ENCODE measurements at regions not wholly inside any gene's neighbourhood (a gene's known extent, or its start where the extent isn't known, plus 50 kb on each side); places are given as distances from the start of the nearest gene placed in this dataset.
"Not testable (repeated sequence)": the region's sequence is repeated elsewhere in the genome, so short reads cannot be mapped to it uniquely, and the experiment has no call there.

DNA sequence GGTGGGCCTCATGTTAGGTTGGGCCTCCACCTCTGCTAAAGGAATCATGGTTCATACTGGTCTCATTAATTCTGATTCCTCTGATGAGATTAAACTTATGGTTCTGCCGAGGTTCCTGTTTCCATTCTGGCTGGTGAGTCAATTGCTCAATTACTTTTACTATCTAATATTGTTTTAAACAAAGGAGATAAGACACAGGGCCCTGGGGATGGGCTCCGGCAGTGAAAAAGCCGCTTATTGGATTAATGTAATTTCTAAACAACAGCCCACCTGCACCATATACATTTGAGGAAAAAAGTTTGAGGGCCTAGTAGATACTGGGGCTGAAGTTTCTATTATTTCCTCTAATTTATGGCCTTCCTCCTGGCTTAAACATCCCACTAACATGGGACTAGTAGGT is 610.4 kb upstream of the ACO1 start:
- not testable (repeated sequence) for H3K4me1 Mint-ChIP-seq (ENCODE audit: low read depth in 2 of 2); H3K27me3 Mint-ChIP-seq; H3K4me3 Mint-ChIP-seq; ATAC-seq; H3K27ac Mint-ChIP-seq; DNase-seq (ENCODE audit: low spot score)
- H3K36me3 Mint-ChIP-seq = peaks cover 32% of the 10 kb centered on the region
- H3K9me3 Mint-ChIP-seq = peaks cover 29% of the 10 kb centered on the region

DNA sequence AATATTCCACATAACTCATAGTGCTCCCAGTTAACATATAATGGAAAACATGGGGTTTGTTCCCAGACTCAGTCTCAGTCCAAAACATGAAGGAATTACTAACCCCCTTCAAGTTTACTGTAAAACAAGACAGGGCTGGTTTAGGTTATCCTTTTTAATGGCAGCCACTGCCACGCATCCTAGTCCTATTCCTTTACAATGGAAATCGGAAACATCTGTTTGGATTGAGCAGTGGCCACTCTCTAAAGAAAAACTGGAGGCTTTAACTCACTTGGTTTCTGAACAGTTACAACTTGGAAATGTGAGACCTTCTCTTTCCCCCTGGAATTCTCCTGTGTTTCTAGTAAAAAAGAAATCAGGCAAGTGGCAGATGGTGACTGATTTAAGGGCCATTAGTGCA is 609.9 kb upstream of the ACO1 start:
- no peak overlapping the region for H3K27ac Mint-ChIP-seq
- H3K4me1 Mint-ChIP-seq (ENCODE audit: low read depth in 2 of 2) = no peaks in the 10 kb centered on the region
- no peaks in the 10 kb centered on the region for H3K27me3 Mint-ChIP-seq
- no peak for ATAC-seq
- DNase-seq (ENCODE audit: low spot score) = no peak
- H3K36me3 Mint-ChIP-seq = peaks cover 38% of the 10 kb centered on the region
- H3K4me3 Mint-ChIP-seq = no peak overlapping the region
- peaks cover 33% of the 10 kb centered on the region for H3K9me3 Mint-ChIP-seq

DNA sequence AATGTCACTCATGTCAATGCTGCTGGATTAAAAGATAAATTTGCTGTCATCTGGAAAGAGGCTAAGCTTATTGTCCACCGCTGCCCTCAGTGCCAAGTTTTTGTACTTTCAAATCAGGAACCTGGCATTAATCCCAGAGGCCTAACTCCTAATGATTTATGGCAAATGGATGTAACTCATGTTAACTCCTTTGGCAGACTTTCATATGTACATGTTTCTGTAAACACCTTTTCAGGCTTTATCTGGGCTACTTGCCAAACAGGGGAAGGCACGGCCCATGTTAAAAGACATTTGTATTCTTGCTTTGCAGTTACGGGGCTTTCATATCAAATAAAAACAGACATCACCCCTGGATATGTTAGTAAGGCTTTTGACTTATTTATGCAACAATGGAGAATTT is 608.0 kb upstream of the ACO1 start:
- H3K27me3 Mint-ChIP-seq = no peaks in the 10 kb centered on the region
- H3K36me3 Mint-ChIP-seq = peaks cover 40% of the 10 kb centered on the region
- no peak overlapping the region for H3K27ac Mint-ChIP-seq
- DNase-seq (ENCODE audit: low spot score) = no peak
- H3K4me1 Mint-ChIP-seq (ENCODE audit: low read depth in 2 of 2) = no peaks in the 10 kb centered on the region
- H3K4me3 Mint-ChIP-seq = no peak overlapping the region
- peaks cover 32% of the 10 kb centered on the region for H3K9me3 Mint-ChIP-seq
- no peak for ATAC-seq

DNA sequence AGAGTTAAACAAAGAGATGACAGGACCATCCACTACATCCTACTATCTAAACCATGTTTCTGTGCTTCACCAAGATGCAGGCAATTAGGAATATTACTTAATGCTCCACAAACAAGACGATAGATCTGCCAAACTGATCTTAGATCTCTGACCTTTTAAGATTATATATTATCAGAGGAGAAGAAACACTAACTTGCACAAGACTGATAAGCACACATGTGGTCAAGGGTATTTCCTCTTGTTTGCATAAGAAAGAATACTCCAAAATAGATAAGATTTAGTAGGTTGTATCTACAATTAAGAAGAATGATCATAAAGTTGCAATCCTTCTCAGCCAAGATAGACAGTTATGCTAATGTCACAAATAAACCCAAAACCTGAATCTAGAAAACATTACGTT is 601.0 kb upstream of the ACO1 start:
- H3K4me3 Mint-ChIP-seq = no peak overlapping the region
- peaks cover 27% of the 10 kb centered on the region for H3K9me3 Mint-ChIP-seq
- ATAC-seq (no peak), DNase-seq (ENCODE audit: low spot score) (no peak)
- H3K27me3 Mint-ChIP-seq = no peaks in the 10 kb centered on the region
- no peaks in the 10 kb centered on the region for H3K4me1 Mint-ChIP-seq (ENCODE audit: low read depth in 2 of 2)
- H3K27ac Mint-ChIP-seq = no peak overlapping the region
- peaks cover 15% of the 10 kb centered on the region for H3K36me3 Mint-ChIP-seq

DNA sequence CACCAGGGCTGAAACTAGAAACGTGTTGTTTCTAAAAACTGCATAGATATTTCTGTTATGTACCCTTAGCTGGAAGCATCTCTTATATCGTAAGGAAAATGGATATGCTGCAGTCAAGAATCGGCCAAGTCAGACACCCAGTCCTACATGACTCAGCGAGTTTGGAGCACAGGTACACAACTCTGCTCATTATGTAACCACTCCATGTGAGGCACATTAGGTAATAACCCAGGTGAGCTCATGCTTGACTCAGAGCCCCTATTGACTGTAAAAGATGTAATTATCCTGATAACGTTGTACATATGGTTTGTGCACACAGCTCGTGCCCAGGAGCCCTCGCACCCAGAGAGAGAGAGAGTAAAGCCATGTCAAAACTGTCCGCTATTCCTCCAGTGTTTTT is 593.7 kb upstream of the ACO1 start:
- H3K4me1 Mint-ChIP-seq (ENCODE audit: low read depth in 2 of 2) = no peaks in the 10 kb centered on the region
- DNase-seq (ENCODE audit: low spot score) (no peak), ATAC-seq (no peak)
- H3K27me3 Mint-ChIP-seq = no peaks in the 10 kb centered on the region
- peaks cover 4% of the 10 kb centered on the region for H3K36me3 Mint-ChIP-seq
- peaks cover 13% of the 10 kb centered on the region for H3K9me3 Mint-ChIP-seq
- H3K27ac Mint-ChIP-seq = no peak overlapping the region
- H3K4me3 Mint-ChIP-seq = no peak overlapping the region

DNA sequence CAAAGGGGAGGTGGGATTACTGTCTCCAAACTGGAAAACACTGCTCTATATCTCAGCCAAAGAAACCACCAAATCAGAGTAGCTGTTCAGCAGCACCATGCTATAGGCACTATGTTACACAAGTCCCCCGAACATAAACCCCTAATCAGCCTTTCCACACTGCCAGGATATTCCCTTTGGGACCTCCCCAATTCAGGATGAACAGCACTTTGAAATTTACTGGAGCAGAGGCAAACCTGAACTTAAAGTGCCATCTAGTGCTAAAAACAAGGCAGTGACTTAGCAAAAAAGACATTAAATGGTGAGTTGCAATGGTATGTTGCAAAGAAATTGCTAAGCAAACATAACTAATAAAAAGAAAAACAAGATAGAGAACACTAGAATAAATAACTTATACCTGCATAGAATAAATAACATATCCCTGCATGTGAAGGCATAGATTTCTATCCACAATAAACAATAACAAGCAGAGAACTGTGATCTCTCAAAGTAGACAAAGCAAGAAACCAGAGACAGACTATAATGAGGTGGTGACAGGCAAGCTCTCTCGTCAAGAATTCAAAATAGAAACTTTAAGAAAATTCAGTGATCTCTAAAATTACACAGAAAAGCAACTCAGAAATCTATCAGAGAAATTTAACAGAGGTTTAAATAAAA is 584.4 kb upstream of the ACO1 start:
- Mint-ChIP-seq H3K36me3 (no peaks in the 10 kb centered on the region), H3K27ac (no peak overlapping the region), H3K27me3 (no peaks in the 10 kb centered on the region), H3K4me1 (ENCODE audit: low read depth in 2 of 2) (no peaks in the 10 kb centered on the region), H3K4me3 (no peak overlapping the region), H3K9me3 (peaks cover 12% of the 10 kb centered on the region)
- DNase-seq (ENCODE audit: low spot score) (no peak), ATAC-seq (no peak)

DNA sequence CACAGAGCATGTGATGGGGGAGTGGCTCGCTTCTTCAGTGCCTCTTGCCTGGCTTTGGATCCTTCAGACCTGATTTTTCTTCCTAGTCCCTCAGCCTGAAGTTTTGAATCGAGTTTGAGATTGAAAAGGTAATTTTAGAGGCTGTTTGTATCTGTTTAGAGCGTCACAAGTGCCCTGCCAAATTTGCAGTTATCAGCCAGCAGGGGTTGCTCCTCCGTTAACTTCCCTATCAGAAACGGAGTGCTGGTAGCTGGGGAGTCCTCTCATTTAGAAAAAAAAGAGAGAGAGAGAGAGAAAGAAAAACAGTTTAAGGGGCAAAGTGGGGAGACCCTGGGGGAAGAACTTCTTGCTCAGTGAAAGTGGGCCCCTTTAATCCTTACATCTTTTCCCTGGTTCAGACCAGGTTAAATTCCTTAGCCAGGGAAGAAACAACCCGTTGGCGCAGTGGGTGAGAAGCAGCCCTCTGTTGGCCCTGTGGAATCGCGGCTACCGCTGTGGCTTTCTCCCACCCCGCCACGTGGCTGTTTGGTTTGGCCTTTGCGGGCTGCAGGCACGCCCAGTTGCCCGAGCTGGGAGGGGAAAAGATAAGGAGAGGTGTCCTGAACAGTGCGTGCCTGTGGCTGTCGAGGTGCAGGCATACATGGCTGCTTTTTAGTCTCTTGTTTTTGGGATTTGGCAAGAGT is 576.7 kb upstream of the ACO1 start:
- no peak overlapping the region for H3K4me3 Mint-ChIP-seq
- no peak for ATAC-seq
- H3K4me1 Mint-ChIP-seq (ENCODE audit: low read depth in 2 of 2) = no peaks in the 10 kb centered on the region
- no peaks in the 10 kb centered on the region for H3K27me3 Mint-ChIP-seq
- H3K27ac Mint-ChIP-seq = no peak overlapping the region
- H3K9me3 Mint-ChIP-seq = peaks cover 4% of the 10 kb centered on the region
- no peaks in the 10 kb centered on the region for H3K36me3 Mint-ChIP-seq
- no peak for DNase-seq (ENCODE audit: low spot score)

DNA sequence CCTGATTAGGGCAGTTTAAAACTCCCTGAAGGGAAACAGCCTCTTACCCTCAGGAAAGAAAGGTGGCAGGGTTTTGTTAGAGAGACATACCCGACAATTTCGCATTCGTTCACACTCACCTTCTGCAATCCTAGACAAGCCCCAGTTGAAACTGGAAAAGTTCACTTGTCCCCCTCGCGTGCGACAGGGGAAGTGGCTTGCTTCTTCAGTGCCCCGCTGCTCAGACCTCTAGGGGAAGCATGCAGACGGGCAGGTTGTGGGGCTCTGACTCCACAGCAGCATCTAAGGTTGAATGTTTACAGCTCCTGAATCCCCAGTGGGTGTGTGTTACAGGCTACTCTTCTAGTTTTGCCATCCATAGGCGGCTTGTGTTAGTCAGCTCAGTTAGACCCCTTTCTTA is 575.7 kb upstream of the ACO1 start:
- Mint-ChIP-seq H3K4me1 (ENCODE audit: low read depth in 2 of 2) (no peaks in the 10 kb centered on the region), H3K36me3 (no peaks in the 10 kb centered on the region), H3K4me3 (no peak overlapping the region), H3K9me3 (peaks cover 4% of the 10 kb centered on the region), H3K27ac (no peak overlapping the region), H3K27me3 (no peaks in the 10 kb centered on the region)
- DNase-seq (ENCODE audit: low spot score) = no peak
- no peak for ATAC-seq

DNA sequence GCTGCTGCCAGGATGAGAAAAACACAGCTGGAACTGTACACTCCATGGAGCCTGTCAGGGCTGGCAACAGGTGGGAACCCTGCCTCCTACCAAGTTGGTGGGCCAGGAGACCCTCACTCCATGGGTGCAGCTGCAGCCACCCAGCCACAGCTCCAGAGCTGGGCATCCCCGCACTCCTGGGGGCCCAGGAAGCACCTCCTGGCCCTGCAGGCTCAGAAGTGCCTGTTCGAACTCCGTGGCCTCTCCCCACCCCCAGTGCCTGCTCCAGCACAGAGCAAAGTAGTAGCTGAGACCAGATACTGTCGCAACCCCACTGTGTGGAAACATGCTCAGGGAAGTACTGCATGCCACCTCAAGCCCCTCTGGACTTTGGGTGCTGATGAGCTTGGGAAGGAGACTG is 564.0 kb upstream of the ACO1 start:
- no peaks in the 10 kb centered on the region for H3K27me3 Mint-ChIP-seq
- no peak for ATAC-seq
- DNase-seq (ENCODE audit: low spot score) = no peak

DNA sequence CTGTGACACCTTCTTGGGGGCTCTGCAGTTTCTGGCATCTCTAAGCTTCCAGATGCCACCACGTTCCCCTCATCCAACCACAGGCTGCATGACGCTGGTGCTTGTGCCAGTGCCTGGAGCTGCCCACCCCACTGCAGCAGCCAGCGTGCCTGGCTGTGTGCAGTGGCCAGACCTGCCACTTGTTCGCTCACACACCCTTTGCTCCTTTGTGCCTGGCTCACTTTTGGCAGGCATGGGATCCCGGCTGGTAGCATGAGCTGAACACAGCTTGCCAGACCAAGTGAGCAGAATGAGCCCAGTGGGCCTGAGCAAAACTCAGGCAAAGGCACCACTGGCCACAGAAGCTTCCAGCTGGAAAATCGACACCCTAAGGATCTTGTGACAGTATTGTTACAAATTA is 562.9 kb upstream of the ACO1 start:
- DNase-seq (ENCODE audit: low spot score) (no peak), ATAC-seq (no peak)
- no peaks in the 10 kb centered on the region for H3K36me3 Mint-ChIP-seq
- no peaks in the 10 kb centered on the region for H3K4me1 Mint-ChIP-seq (ENCODE audit: low read depth in 2 of 2)
- H3K4me3 Mint-ChIP-seq = no peak overlapping the region
- no peaks in the 10 kb centered on the region for H3K27me3 Mint-ChIP-seq
- no peak overlapping the region for H3K27ac Mint-ChIP-seq
- H3K9me3 Mint-ChIP-seq = peaks cover 17% of the 10 kb centered on the region

More for the DNA sequence above, 564.0 kb upstream of the ACO1 start:
- Mint-ChIP-seq H3K9me3 (peaks cover 14% of the 10 kb centered on the region), H3K27ac (no peak overlapping the region), H3K4me1 (ENCODE audit: low read depth in 2 of 2) (no peaks in the 10 kb centered on the region), H3K36me3 (no peaks in the 10 kb centered on the region), H3K4me3 (no peak overlapping the region)

DNA sequence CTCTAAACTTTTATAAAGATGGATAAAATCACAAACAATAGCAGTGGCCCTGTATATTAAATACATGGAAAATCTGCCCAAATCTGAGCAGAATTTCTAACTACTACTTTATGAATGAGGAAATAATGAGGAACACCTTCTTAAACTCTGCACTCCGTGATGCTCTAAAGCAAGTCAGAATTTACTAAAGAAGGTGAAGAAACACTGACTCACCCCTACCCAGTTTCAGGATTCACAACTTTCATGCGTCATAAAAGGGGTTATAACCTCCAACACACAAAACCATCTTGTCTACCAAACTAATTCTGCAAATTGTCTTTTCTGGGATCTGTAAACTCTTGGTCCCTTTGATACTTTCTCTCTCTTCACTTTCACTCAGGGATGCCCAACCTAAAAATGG is 561.1 kb upstream of the ACO1 start:
- H3K27me3 Mint-ChIP-seq = no peaks in the 10 kb centered on the region
- H3K27ac Mint-ChIP-seq = no peak overlapping the region
- H3K9me3 Mint-ChIP-seq = peaks cover 20% of the 10 kb centered on the region
- H3K4me1 Mint-ChIP-seq (ENCODE audit: low read depth in 2 of 2) = no peaks in the 10 kb centered on the region
- no peak for ATAC-seq
- H3K4me3 Mint-ChIP-seq = no peak overlapping the region
- no peak for DNase-seq (ENCODE audit: low spot score)
- no peaks in the 10 kb centered on the region for H3K36me3 Mint-ChIP-seq

DNA sequence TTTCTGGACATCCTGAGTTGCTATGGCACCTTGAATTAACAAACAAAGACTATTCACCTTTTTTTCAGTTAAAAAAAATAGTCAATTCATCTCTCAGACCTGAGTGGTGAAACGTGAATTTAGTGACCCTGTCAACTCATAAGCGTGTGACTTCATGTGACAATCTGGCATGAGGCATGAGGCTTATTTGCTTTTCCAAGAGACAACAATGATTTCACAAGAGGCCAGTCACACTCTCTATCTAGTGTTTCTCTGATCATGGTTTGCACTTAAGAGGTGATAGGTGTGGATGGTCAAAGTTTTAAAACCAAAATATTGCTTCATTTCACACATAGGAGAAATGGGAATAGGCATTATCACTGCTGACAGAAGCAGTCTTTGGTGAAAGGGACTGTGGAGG is 559.6 kb upstream of the ACO1 start:
- ATAC-seq = no peak
- H3K27me3 Mint-ChIP-seq = no peaks in the 10 kb centered on the region

DNA sequence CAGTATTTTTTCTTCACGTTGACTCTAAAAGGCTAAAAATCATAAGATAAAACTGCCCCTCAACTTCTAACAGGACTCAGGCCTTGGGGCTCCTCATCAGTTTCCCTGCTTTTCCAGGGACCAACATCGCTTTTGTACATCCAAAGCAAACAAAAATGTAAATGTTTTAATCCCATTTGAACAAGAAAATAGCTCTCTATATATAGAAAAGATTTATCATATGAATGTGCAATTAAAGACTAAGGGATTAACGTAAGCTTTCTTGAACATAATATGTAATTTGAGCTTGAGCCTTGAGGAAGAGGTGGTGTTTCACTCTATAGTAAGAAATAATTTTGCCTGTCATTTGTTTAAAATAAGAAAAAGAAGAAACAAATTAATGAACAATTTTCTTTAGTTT is 547.2 kb upstream of the ACO1 start:
- ATAC-seq = no peak
- Mint-ChIP-seq H3K27ac (no peak overlapping the region), H3K36me3 (no peaks in the 10 kb centered on the region), H3K4me1 (ENCODE audit: low read depth in 2 of 2) (no peaks in the 10 kb centered on the region), H3K9me3 (no peaks in the 10 kb centered on the region), H3K4me3 (no peak overlapping the region), H3K27me3 (no peaks in the 10 kb centered on the region)
- DNase-seq (ENCODE audit: low spot score) = no peak

More for the DNA sequence above, 559.6 kb upstream of the ACO1 start:
- Mint-ChIP-seq H3K27ac (no peak overlapping the region), H3K9me3 (peaks cover 20% of the 10 kb centered on the region), H3K36me3 (no peaks in the 10 kb centered on the region), H3K4me1 (ENCODE audit: low read depth in 2 of 2) (no peaks in the 10 kb centered on the region), H3K4me3 (no peak overlapping the region)
- DNase-seq (ENCODE audit: low spot score) = no peak

DNA sequence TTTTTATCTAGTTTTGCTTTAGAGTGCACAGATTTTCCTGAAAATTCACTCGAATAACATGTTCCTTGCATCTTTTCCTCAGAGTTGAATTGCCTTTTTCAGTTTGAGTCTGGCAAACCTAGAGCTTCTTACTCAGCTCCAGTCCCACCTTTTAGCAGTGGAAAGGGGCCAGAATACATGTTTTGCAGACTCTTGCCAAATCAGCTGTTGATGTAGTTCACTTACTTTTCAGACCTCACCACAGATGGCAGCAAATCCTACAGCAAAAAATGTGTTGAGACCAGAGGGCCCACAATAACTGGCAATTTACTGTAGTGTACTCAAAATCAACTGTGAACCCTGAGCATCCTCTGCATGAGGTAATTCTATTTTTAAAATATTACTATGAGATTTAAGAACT is 545.2 kb upstream of the ACO1 start:
- H3K36me3 Mint-ChIP-seq = no peaks in the 10 kb centered on the region
- H3K27me3 Mint-ChIP-seq = no peaks in the 10 kb centered on the region
- no peak overlapping the region for H3K4me3 Mint-ChIP-seq

DNA sequence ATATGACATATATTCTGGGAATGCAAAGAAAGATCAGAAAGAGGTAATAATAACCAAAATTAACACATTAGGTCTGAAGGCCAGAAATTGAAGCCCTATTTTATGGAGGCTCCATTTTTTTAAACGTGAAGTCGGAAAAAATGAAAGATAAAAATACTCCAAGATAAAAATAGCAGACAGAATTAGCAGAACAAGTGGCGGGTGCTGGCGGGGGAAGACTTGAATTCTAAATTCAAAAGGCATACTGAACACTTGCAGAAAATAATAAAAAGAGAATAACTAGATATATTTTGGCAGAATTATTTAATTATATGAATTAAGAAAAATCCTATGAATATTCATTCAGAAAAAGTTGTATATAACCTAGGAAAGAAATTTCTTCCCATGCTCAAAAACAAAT is 543.7 kb upstream of the ACO1 start:
- ATAC-seq = no peak

More for the DNA sequence above, 545.2 kb upstream of the ACO1 start:
- H3K9me3 Mint-ChIP-seq = no peaks in the 10 kb centered on the region
- H3K4me1 Mint-ChIP-seq (ENCODE audit: low read depth in 2 of 2) = no peaks in the 10 kb centered on the region
- no peak for ATAC-seq
- no peak overlapping the region for H3K27ac Mint-ChIP-seq
- no peak for DNase-seq (ENCODE audit: low spot score)

More for the DNA sequence above, 543.7 kb upstream of the ACO1 start:
- no peak overlapping the region for H3K4me3 Mint-ChIP-seq
- no peak for DNase-seq (ENCODE audit: low spot score)
- H3K27ac Mint-ChIP-seq = no peak overlapping the region
- H3K36me3 Mint-ChIP-seq = no peaks in the 10 kb centered on the region
- H3K27me3 Mint-ChIP-seq = no peaks in the 10 kb centered on the region
- H3K4me1 Mint-ChIP-seq (ENCODE audit: low read depth in 2 of 2) = no peaks in the 10 kb centered on the region
- no peaks in the 10 kb centered on the region for H3K9me3 Mint-ChIP-seq

Measured in natural killer cell treated with Interleukin-12 subunit alpha and Interleukin-12 subunit beta and Interleukin-15 and Interleukin-18, amount 100 ng/mL, for 72 hours (primary cell).